ENCODE measurements at regions not wholly inside any gene's neighbourhood (a gene's known extent, or its start where the extent isn't known, plus 50 kb on each side); places are given as distances from the start of the nearest gene placed in this dataset.
"Not testable (repeated sequence)": the region's sequence is repeated elsewhere in the genome, so short reads cannot be mapped to it uniquely, and the experiment has no call there.

- no peak for DNase-seq (ENCODE audit: low read depth in 2 of 3, low spot score in 1 of 3)
Observed at GRCh38 chr5:89315286-89316100, 432.5 kb upstream of the MEF2C start.

- peak in 1 of 3 donors; percentile 5 for DNase-seq (ENCODE audit: low read depth in 2 of 3, low spot score in 1 of 3)
Observed at GRCh38 chr5:89313804-89314588, 431.0 kb upstream of the MEF2C start.

DNA sequence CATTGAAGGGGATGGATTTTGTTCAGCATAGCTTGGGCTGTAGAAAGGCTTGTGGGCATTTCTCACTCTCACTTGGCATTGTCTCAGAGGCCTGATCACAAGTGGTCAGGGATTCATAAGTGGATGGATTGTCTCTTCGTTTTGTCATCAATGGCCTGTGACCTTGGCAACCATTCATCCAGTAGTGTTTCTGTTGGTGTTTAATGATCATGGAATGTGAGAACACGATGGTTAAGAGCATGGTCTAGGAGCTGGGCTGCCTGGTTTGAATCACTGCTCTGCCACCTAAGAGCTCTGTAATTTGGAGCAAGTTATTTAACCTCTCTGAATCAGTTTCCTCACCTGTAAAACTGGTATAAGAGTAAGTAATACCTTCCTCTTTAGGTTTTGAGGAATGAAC lies 430.1 kb upstream of the MEF2C start:
- no peak for DNase-seq (ENCODE audit: low read depth in 2 of 3, low spot score in 1 of 3)

DNA sequence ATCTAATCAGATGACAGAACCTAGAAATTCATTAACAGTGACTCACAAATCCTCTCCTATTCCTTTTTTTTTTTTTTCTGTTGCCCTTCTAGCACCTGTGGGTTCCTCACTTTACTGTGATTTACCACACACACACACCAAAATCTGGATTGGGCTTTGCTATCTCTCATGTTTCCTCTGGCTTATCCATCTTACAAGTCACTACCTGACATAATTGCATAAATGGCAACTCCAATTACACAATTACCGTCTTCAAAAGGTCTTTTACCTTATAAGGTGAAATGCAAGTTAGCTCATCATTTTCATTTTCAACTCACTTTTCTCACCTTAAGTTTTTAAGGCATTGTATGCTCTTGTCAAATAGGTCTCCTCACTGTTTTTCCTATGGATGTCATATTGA lies 426.3 kb upstream of the MEF2C start:
- DNase-seq (ENCODE audit: low read depth in 2 of 3, low spot score in 1 of 3) = no peak

DNA sequence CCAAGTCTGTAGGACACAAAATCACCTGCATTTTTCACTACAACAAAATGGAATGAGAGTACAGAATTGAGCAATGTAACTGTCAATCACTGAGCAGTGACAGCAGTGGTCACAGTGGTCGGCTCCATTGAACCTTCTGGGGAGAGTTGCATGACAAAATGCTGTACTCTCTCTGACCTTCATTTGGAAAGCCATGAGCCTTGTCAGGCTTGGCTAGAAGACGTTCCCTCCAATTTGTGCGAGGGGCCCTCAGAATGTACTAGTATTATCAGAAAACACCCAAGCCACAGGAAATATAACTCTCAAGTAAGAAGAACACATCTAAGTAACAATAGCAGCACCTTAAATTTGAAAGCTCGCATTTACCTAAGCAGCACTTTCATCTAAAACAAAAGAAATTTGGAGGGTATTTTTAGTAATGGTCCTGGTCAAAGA lies 425.6 kb upstream of the MEF2C start:
- no peak for DNase-seq (ENCODE audit: low read depth in 2 of 3, low spot score in 1 of 3)

- DNase-seq (ENCODE audit: low read depth in 2 of 3, low spot score in 1 of 3) = no peak
Observed at GRCh38 chr5:89307972-89308371, 425.0 kb upstream of the MEF2C start.

- DNase-seq (ENCODE audit: low read depth in 2 of 3, low spot score in 1 of 3) = not testable (repeated sequence)
Observed at GRCh38 chr5:89307141-89307540, 424.2 kb upstream of the MEF2C start.

- DNase-seq (ENCODE audit: low read depth in 2 of 3, low spot score in 1 of 3) = no peak
Observed at GRCh38 chr5:89303033-89303480, 420.1 kb upstream of the MEF2C start.

DNA sequence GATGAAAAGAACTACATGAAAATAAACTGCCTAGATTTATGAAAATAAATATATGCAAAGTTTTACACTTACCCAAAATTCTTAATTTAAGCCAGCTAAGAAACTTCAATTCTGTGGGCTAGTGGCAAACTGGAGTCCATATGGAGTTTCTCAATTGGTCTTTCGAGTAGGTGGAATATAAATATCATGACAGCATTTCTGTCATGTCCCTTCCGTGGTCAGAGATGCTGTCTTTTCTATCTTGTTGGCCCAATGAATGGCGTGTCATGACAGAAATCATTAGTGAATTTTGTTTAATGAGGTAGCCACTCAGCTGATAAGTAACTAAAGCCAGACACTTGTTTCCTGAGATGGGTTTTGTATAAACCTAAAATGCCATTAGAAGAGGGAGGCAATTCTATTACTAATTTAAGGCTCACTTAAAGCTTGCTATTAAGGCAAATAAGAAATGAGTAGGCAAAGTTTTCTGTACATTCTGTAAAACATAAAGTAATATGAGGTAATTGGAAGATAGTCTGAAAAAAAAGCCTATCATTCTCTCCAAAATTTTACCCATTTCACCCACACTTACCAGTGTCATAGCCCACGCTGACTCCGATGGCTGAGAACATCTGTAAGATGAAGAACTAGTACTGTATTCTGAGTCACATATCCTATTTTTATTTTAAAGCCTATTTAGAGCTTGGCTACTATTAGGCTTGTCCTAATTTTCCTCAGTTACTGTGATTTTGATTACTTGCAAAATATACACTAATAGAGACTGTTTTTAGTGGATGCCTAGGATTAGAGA lies 419.3 kb upstream of the MEF2C start:
- no peak for DNase-seq (ENCODE audit: low read depth in 2 of 3, low spot score in 1 of 3)

DNA sequence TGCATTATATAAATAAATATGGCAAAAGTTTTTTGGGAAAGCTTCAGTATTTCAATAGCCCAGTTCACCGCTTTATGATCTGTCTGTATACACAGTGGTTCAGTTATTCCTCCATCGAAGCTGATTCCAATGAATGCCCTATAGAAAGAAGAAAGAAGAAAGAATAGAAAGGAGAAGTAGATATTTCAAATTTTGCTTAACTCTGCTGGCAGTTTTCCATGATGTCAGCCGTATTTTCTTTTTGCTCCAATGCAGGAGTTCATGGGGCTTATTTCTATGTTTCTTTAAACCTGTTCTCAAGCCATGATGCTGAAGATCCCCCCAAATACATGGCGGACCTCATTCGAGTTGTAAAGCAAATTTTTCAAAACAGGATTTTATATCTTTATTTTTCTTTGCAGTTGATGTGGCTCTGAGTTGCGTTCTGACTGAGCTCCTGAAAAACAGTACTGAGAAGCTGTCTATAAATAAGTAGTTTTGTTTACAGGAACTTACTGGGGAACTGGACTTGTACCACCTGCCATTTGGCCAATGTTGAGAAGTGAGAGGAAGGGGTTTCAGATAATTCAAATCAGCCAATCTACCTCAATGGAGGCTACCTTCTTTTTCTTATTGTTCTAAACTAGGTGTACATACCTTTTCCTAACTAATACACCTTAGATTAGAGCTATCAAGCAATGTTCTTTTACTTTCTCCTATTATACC lies 418.5 kb upstream of the MEF2C start:
- no peak for DNase-seq (ENCODE audit: low read depth in 2 of 3, low spot score in 1 of 3)

- DNase-seq (ENCODE audit: low read depth in 2 of 3, low spot score in 1 of 3) = no peak
Observed at GRCh38 chr5:89300426-89300970, 417.5 kb upstream of the MEF2C start.

DNA sequence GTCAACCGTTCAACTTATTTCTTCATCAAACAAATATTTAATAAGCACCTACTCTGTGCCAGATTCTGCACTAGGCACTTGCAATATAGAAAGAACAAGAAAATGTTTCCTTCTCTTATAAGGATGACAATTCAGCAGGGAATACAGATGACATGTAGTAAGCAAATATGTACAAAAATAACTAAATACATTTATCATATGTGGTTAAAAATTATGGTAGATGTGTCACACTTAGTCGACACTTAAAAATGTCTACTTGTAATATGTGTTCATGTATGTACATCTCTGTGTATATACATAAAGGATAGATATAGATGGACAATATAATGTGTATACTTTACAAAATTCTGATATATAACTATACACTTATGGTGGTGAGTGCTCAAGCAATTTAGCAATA lies 417.0 kb upstream of the MEF2C start:
- no peak for DNase-seq (ENCODE audit: low read depth in 2 of 3, low spot score in 1 of 3)

DNA sequence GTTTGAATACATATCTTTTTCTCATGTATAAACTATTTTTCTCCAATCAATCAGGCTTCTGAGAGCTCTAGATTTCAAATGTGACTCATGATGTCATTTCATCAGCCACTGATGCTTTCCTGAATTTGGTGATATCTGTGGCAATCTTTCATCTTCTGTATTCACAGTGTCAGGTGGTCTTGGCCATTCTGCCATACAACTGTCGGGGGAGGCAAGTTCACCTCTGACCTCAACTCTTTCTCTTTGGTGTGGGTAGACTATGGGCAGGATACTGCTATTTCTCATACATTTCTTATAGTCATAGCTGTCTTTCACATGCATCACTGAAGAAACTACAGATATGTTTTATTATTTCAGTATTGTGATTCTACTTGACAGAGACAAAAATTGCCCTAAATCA lies 414.1 kb upstream of the MEF2C start:
- DNase-seq (ENCODE audit: low read depth in 2 of 3, low spot score in 1 of 3) = no peak

DNA sequence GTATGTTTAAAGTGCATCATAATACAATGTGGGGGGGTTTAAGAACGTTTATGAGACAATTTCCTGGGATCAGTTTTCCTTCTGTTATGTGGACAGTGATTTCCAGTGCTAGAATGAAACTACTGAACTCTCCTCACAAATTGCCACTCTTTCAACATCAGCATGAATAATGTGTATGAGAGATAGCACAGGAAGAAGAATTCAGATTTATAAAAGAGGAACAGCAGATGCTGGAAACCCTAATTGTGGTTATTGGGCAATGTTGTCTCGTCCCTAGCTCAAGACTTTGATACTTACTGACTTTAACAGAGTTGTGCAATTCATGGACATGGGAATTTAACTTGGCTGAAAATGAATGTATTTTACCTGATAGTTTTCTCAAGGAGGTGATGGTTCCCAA lies 410.8 kb upstream of the MEF2C start:
- DNase-seq (ENCODE audit: low read depth in 2 of 3, low spot score in 1 of 3) = no peak

GRCh38 chr5:89292487-89292886 lies 409.5 kb upstream of the MEF2C start:
- DNase-seq (ENCODE audit: low read depth in 2 of 3, low spot score in 1 of 3) = no peak

DNA sequence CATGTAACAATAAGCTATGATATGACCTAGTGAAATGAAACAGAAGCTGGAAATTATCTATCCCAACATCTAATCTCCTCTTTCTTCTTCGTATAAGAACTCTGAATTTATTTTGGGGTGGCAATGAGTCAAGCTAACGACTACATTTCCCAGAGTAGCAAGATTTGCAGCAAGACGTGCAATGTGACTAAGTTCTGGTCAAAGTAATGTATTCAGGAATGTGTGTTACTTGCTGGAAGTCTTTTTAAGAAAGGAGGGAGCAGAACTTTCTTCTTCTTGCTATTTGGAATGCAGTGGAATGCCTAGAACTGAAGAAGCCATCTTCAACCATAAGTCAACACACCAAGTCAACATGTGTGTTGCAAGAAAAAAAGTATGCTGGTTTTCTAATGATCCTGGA lies 406.6 kb upstream of the MEF2C start:
- no peak for DNase-seq (ENCODE audit: low read depth in 2 of 3, low spot score in 1 of 3)

- no peak for DNase-seq (ENCODE audit: low read depth in 2 of 3, low spot score in 1 of 3)
Observed at GRCh38 chr5:89287964-89288363, 405.0 kb upstream of the MEF2C start.

DNA sequence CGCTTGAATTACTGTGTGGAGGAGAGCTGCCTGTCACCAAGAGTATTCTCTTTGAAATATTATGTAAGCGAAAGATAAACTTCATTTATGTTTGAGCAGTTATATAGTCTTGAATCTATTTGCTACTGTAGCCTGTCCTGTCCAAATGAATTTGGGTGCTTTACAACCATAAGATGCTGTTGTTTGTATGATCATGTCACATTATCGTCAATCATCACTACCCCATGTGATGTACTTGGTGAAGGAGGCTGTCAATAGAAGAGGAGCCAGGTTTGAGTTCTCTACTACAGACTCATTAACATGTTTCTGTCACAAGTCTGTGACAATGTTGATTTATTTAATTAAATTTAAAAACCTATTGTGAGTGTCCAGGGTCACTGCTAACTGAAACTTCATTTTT lies 403.3 kb upstream of the MEF2C start:
- no peak for DNase-seq (ENCODE audit: low read depth in 2 of 3, low spot score in 1 of 3)

DNA sequence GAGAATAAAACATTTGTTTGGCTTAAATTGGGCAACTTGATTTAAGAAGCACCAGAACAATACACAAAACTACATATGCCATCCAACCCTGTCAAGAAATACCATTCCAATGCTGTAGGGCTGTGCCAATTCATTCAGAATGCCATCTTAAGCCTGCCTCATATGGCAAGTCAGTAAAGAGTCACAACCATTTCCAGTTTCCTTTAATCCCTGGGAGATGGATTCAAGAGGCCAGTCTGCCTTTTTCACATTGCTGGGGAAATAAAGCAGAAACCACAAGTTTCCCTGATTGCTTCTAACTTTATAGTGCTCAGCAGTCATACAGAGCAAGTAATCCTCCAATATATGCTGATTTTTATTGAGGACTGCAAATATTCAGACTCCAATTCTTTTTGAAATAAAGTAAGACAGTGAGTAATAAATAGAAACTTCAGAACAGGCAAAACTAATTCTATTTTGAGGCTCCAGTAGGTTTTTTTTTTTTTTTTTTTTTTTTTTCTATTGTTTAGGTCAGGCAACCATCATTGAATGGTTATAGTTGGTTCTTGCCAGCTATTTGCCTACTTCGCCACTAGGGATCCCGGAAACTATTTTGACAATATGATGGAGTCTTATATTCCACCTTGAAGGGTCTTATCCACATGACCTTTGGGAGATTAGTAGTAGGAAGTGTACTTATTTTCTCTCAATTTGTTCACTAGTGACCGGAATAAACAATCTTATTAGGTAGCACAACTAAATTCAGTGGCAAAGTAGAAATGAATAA lies 400.9 kb upstream of the MEF2C start:
- DNase-seq (ENCODE audit: low read depth in 2 of 3, low spot score in 1 of 3) = no peak

Measured in stimulated activated CD4-positive, alpha-beta T cell treated with anti-CD3 and anti-CD28 coated beads, Interleukin-12 subunit alpha, Interleukin-12 subunit beta, amount 100 ng/mL, for 48 hours (primary cell).